HL-60 (cell line): ENCODE measurements at regions not wholly inside any gene's neighbourhood (a gene's known extent, or its start where the extent isn't known, plus 50 kb on each side); places are given as distances from the start of the nearest gene placed in this dataset.

ENCODE experiments used
- DNase-seq, 2 experiments: peaks; one replicate each; pipeline ENCODE4 v3.0.0-alpha.2; 2010 to 2020; ENCODE audit warnings: low read depth in 1 of 2, low spot score in 1 of 2
- H3K27ac ChIP-seq: fragments of 250-450 bp; sonication (Bioruptor Pico); replicated peaks from 2 replicates; pipeline ENCODE4 v1.5.1; 2020; ENCODE audit warnings: mild to moderate bottlenecking, moderate library complexity
- H3K27me3 ChIP-seq: fragments of 250-450 bp; sonication (Bioruptor Pico); 2 replicates; pipeline ENCODE4 v1.5.1; 2021; ENCODE audit warnings: mild to moderate bottlenecking, moderate library complexity; ENCODE audit not compliant: insufficient read depth, poor library complexity, severe bottlenecking
- H3K4me3 ChIP-seq: replicated peaks from 2 replicates; pipeline ENCODE4 v1.5.1; 2011; ENCODE audit warnings: mild to moderate bottlenecking, control low read depth, low read length; ENCODE audit not compliant: insufficient read depth
- GABPA ChIP-seq: IDR thresholded peaks from 2 replicates; pipeline ENCODE4 v1.6.1; 2012; ENCODE audit warnings: low read depth
- POLR2AphosphoS5 ChIP-seq: IDR thresholded peaks from 2 replicates; pipeline ENCODE4 v1.6.1; 2012; ENCODE audit warnings: low read depth
- SPI1 ChIP-seq: IDR thresholded peaks from 2 replicates; pipeline ENCODE4 v1.6.1; 2012; ENCODE audit warnings: low read depth, mild to moderate bottlenecking, borderline replicate concordance
- TF ChIP-seq, protein P1 (sequence below): IDR thresholded peaks from 2 replicates; pipeline ENCODE4 v1.6.1; 2012; ENCODE audit warnings: low read depth; ENCODE audit not compliant: insufficient replicate concordance
- TF ChIP-seq, protein P2 (sequence below): IDR thresholded peaks from one replicate; pipeline ENCODE4 v1.5.1; 2011; ENCODE audit warnings: low read length, control low read depth, inconsistent platforms; ENCODE audit not compliant: insufficient read depth

DNA sequence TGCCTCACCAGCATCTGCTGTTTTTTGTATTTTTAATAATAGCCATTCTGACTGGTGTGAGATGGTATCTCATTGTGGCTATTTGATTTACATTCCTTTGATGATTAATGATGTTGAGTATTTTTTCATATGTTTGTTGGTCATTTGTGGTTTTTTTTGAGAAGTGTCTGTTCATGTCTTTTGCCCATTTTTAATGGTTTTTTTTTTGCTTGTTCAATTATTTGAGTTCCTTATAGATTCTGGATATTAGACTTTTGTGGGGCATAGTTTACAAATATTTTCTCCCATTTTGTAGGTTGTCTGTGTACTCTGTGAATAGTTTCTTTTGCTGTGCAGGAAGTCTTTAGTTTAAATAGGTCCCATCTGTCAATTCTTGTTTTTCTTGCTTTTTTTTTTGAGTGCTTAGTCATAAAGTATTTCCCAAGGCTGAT, 148.1 kb downstream of the NPR3 start:
- Histone ChIP-seq H3K27ac (no peak overlapping the region), H3K27me3 (no peaks in the 10 kb centered on the region), H3K4me3 (no peak overlapping the region)
- TF ChIP-seq GABPA (no peak), POLR2AphosphoS5 (no peak), SPI1 (no peak)
- TF ChIP-seq, protein P1, sequence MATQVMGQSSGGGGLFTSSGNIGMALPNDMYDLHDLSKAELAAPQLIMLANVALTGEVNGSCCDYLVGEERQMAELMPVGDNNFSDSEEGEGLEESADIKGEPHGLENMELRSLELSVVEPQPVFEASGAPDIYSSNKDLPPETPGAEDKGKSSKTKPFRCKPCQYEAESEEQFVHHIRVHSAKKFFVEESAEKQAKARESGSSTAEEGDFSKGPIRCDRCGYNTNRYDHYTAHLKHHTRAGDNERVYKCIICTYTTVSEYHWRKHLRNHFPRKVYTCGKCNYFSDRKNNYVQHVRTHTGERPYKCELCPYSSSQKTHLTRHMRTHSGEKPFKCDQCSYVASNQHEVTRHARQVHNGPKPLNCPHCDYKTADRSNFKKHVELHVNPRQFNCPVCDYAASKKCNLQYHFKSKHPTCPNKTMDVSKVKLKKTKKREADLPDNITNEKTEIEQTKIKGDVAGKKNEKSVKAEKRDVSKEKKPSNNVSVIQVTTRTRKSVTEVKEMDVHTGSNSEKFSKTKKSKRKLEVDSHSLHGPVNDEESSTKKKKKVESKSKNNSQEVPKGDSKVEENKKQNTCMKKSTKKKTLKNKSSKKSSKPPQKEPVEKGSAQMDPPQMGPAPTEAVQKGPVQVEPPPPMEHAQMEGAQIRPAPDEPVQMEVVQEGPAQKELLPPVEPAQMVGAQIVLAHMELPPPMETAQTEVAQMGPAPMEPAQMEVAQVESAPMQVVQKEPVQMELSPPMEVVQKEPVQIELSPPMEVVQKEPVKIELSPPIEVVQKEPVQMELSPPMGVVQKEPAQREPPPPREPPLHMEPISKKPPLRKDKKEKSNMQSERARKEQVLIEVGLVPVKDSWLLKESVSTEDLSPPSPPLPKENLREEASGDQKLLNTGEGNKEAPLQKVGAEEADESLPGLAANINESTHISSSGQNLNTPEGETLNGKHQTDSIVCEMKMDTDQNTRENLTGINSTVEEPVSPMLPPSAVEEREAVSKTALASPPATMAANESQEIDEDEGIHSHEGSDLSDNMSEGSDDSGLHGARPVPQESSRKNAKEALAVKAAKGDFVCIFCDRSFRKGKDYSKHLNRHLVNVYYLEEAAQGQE = no peak
- TF ChIP-seq, protein P2, sequence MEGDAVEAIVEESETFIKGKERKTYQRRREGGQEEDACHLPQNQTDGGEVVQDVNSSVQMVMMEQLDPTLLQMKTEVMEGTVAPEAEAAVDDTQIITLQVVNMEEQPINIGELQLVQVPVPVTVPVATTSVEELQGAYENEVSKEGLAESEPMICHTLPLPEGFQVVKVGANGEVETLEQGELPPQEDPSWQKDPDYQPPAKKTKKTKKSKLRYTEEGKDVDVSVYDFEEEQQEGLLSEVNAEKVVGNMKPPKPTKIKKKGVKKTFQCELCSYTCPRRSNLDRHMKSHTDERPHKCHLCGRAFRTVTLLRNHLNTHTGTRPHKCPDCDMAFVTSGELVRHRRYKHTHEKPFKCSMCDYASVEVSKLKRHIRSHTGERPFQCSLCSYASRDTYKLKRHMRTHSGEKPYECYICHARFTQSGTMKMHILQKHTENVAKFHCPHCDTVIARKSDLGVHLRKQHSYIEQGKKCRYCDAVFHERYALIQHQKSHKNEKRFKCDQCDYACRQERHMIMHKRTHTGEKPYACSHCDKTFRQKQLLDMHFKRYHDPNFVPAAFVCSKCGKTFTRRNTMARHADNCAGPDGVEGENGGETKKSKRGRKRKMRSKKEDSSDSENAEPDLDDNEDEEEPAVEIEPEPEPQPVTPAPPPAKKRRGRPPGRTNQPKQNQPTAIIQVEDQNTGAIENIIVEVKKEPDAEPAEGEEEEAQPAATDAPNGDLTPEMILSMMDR = no peak
- DNase-seq = no peak

DNA sequence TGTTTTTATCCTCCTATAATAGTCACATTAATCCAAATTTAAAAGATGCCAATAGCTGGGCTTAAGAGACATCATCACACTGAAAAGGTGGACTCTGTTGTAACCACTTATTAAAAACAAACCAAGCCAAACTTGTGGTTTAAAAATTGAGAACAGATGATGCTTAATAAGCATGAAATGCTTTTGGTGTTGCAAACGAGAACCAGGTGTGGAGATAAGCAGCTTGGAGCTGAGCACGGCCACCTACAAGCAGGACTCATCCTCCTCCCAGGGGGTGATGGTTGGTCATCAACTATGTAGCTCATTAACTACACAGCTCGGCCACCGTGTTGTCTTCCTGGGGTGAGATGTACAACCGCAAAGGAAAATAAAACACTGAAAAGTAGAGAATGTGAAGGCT, 154.4 kb downstream of the NPR3 start:
- Histone ChIP-seq H3K27ac (no peak overlapping the region), H3K27me3 (no peaks in the 10 kb centered on the region), H3K4me3 (no peak overlapping the region)
- no peak for DNase-seq
- TF ChIP-seq POLR2AphosphoS5 (no peak), GABPA (no peak), SPI1 (no peak)
- TF ChIP-seq, protein P1 = no peak
- TF ChIP-seq, protein P2 = no peak

DNA sequence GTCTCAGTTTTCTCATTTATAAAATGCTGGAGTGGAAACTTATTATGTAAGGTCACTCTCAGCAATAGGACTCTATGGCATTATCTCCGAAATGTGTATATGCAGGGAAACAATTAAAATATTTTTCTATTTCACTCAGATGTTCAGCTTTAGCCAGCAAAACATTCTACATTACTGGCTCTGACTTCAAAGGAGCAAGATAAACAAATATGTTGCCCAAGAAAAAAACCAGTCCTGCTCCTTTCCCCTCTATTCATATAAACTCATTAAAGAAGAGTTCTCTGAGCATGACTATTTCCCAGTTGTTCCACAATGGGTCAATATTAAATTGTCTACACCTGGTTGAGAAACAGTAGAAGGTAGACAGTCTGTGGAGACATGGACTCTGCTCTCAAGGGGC, 155.0 kb downstream of the NPR3 start:
- no peaks in the 10 kb centered on the region for H3K27me3 ChIP-seq
- H3K4me3 ChIP-seq = no peak overlapping the region
- no peak for TF ChIP-seq GABPA
- no peak for DNase-seq
- H3K27ac ChIP-seq = no peak overlapping the region

DNA sequence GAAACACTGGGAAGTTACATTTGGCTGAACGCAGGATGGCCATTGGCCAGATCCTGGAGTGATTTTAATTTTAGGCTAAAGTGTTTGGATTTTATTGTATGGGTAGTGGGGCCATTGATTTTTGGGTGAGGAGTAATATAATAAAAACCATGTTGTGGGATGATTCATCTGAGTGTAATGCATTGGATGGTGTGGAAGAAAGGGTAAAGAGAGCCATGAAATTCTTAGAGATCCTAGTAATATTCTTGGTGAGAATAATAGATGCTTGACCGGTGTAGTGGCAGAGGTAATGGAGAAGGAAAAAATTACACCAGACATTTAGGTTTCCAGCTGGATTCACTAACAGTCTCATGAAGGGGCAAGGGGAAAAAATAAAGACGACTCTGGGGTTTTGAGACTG, 158.1 kb downstream of the NPR3 start:
- TF ChIP-seq, protein P2 = no peak
- no peak for TF ChIP-seq GABPA
- no peak for TF ChIP-seq POLR2AphosphoS5
- TF ChIP-seq SPI1 = no peak
- TF ChIP-seq, protein P1 = no peak
- Histone ChIP-seq H3K27ac (no peak overlapping the region), H3K27me3 (no peaks in the 10 kb centered on the region), H3K4me3 (no peak overlapping the region)
- no peak for DNase-seq
